Brain microvascular endothelial cell (primary cell): ENCODE measurements at regions not wholly inside any gene's neighbourhood (a gene's known extent, or its start where the extent isn't known, plus 50 kb on each side); places are given as distances from the start of the nearest gene placed in this dataset.

Experiments
- DNase-seq: peaks from one replicate; pipeline ENCODE4 v3.0.0-alpha.2; 2020
- H3K27ac ChIP-seq: fragments of 250-450 bp; sonication (Bioruptor Pico); 2 replicates; pipeline ENCODE4 v1.5.1; 2020; ENCODE audit warnings: mild to moderate bottlenecking, moderate library complexity
- H3K27me3 ChIP-seq: fragments of 250-450 bp; sonication (Bioruptor Pico); replicated peaks from 2 replicates; pipeline ENCODE4 v1.5.1; 2020; ENCODE audit warnings: mild to moderate bottlenecking
- H3K36me3 ChIP-seq: fragments of 250-450 bp; sonication (Bioruptor Pico); replicated peaks from 2 replicates; pipeline ENCODE4 v1.5.1; 2020; ENCODE audit warnings: mild to moderate bottlenecking
- H3K4me3 ChIP-seq: 2 replicates; pipeline ENCODE4 v1.5.1; 2011; ENCODE audit warnings: low read depth, mild to moderate bottlenecking, control low read depth, low read length, moderate library complexity
- in situ Hi-C: cut with HindIII; loops from 2 replicates; pipeline ENCODE4 v1.10.0; 2017; ENCODE audit warnings: low sequenced_read_pairs, low pct_ligation_motif_present
- TF ChIP-seq, protein P1 (sequence below): IDR thresholded peaks from 2 replicates; pipeline ENCODE4 v1.5.1; 2011; ENCODE audit warnings: low read depth, mild to moderate bottlenecking, moderate library complexity, low read length, control low read depth, inconsistent platforms; ENCODE audit errors: missing control alignments

DNA sequence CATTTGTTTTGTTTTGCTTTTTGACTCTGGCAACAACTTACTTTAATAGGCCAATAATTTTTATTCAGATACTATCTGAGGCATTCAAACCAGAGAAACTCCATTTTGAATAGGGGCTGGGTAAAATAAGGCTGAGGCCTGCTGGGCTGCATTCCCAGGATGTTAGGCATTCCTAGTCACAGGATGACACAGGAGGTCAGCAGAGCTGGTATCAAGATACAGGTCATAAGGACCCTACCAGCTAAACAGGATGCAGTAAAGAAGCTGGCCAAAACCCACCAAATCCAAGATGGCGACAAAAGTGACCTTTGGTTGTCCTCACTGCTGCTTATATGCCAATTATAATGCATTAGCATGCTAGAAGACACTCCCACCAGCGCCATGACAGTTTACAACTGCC, 102.2 kb upstream of the XPO1 start:
- Histone ChIP-seq H3K27ac (no peak overlapping the region), H3K27me3 (no peaks in the 10 kb centered on the region), H3K4me3 (no peak overlapping the region), H3K36me3 (no peaks in the 10 kb centered on the region)
- no peak for DNase-seq
- in situ Hi-C loops, result no loop called here
- TF ChIP-seq, protein P1, sequence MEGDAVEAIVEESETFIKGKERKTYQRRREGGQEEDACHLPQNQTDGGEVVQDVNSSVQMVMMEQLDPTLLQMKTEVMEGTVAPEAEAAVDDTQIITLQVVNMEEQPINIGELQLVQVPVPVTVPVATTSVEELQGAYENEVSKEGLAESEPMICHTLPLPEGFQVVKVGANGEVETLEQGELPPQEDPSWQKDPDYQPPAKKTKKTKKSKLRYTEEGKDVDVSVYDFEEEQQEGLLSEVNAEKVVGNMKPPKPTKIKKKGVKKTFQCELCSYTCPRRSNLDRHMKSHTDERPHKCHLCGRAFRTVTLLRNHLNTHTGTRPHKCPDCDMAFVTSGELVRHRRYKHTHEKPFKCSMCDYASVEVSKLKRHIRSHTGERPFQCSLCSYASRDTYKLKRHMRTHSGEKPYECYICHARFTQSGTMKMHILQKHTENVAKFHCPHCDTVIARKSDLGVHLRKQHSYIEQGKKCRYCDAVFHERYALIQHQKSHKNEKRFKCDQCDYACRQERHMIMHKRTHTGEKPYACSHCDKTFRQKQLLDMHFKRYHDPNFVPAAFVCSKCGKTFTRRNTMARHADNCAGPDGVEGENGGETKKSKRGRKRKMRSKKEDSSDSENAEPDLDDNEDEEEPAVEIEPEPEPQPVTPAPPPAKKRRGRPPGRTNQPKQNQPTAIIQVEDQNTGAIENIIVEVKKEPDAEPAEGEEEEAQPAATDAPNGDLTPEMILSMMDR, result no peak

DNA sequence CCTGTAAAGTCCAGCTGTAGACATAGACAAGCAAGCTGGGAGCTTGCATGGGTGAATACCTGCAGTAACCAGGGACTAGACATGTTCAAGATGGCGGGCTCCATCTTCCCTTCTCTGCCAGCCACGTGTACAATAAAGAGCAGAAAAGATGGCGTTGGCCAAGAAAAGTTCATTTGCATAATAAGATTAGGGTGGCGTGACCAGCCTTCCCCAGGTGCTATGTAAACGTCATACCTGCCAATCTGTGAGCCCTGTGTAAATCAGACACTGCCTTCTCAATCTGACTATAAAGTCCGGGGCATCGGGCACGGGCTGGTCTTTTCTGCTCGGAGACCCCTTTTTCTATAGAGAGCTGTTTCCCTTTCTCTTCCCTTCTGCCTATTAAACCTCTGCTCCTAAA, 101.6 kb upstream of the XPO1 start:
- no peaks in the 10 kb centered on the region for H3K36me3 ChIP-seq
- H3K4me3 ChIP-seq, result no peak overlapping the region
- in situ Hi-C loops, result no loop called here
- no peaks in the 10 kb centered on the region for H3K27me3 ChIP-seq
- TF ChIP-seq, protein P1, result no peak
- DNase-seq, result no peak
- no peak overlapping the region for H3K27ac ChIP-seq

DNA sequence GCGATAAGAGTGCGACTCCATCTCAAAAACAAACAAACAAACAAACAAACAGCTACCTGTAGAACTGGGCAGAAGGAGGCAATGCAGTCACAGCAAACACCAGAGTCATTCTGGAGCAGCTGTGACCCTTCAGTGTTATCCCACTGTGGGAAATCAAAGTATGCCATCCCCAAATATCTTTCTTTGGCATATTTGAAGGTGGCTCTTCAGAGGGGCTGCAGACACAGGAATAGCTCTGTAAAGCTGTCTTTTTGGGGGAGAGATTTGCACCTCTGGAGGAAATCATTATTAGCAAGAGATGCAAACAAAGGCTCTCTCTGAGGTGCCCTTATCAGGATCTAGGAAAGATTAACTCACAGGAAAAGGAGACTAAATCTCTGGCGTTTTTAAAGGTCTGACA, 98.5 kb upstream of the XPO1 start:
- DNase-seq, result no peak
- TF ChIP-seq, protein P1, result no peak
- Histone ChIP-seq H3K27ac (no peak overlapping the region), H3K4me3 (no peak overlapping the region), H3K27me3 (no peaks in the 10 kb centered on the region), H3K36me3 (no peaks in the 10 kb centered on the region)
- in situ Hi-C loops, result no loop called here

DNA sequence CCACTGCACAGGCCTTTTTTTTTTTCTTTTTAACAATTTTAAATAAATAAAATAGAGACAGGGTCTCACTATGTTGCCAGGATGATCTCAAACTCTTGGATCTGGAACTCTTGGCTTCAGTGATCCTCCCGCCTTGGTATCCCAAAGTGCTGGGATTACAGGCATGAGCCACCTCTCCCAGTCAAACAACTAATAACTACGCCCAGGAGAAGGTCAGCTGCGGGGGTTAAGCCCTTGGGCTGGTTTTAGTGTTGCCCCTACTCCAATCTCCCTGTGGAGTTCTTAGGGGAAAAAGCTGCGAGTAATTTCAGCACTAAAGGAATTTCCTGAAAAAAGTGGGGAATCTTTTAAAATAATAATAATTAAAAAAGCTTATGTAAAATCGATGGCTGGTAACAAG, 96.4 kb upstream of the XPO1 start:
- no peak overlapping the region for H3K27ac ChIP-seq
- H3K36me3 ChIP-seq, result no peaks in the 10 kb centered on the region
- H3K4me3 ChIP-seq, result no peak overlapping the region
- in situ Hi-C loops, result no loop called here
- no peaks in the 10 kb centered on the region for H3K27me3 ChIP-seq
- no peak for DNase-seq
- TF ChIP-seq, protein P1, result no peak

DNA sequence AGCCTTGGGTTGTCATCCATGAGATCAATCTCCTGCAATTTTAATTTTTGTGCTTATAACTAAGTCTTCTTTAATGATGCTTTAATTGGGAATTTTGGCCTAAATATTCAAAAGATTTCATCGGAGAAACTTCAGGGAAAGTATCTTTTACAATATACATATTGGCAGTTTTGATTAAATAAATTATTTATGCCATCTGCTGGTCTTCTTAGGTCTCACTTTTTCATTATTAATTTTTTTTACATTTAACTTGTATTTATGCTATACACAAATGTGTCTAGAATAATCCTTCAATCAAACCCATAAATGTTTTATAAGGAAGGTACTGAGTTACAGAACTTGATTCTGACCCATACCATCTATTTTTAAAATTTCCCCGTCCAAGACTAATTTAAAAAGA, 95.1 kb upstream of the XPO1 start:
- H3K36me3 ChIP-seq, result no peaks in the 10 kb centered on the region
- in situ Hi-C loops, result no loop called here
- no peak overlapping the region for H3K27ac ChIP-seq
- no peaks in the 10 kb centered on the region for H3K27me3 ChIP-seq
- TF ChIP-seq, protein P1, result no peak
- DNase-seq, result no peak
- H3K4me3 ChIP-seq, result no peak overlapping the region
